ENCODE measurements at regions not wholly inside any gene's neighbourhood (a gene's known extent, or its start where the extent isn't known, plus 50 kb on each side); places are given as distances from the start of the nearest gene placed in this dataset.

DNA sequence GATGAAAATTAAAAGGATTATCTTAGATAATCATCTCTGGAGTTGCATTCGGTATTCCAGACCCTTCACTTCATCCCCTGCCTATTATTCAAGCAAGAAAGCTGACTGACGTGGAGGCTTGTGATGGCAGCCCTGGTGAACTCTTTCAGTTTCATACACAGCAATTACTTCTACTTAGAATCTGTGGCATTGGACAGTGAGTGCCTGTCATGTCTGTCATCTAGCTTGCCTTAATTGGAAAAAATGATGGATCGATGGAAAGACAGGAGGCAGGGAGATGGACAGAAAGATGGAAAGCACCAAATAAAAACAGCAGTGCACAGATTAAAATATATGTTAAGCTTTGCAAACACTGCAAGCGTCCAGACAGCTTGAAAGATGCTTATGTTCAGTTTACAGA, 1371.0 kb upstream of the CDH6 start:
- TF ChIP-seq, protein P1, sequence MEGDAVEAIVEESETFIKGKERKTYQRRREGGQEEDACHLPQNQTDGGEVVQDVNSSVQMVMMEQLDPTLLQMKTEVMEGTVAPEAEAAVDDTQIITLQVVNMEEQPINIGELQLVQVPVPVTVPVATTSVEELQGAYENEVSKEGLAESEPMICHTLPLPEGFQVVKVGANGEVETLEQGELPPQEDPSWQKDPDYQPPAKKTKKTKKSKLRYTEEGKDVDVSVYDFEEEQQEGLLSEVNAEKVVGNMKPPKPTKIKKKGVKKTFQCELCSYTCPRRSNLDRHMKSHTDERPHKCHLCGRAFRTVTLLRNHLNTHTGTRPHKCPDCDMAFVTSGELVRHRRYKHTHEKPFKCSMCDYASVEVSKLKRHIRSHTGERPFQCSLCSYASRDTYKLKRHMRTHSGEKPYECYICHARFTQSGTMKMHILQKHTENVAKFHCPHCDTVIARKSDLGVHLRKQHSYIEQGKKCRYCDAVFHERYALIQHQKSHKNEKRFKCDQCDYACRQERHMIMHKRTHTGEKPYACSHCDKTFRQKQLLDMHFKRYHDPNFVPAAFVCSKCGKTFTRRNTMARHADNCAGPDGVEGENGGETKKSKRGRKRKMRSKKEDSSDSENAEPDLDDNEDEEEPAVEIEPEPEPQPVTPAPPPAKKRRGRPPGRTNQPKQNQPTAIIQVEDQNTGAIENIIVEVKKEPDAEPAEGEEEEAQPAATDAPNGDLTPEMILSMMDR (IDR thresholded peaks at IDR 0.05; ENCODE audit: extremely low read depth in 1 of 2, insufficient read depth in 1 of 2, low read depth in 1 of 2, low read length in 2 of 2) = no peak
- TF ChIP-seq POLR2AphosphoS5 (IDR thresholded peaks at IDR 0.05; ENCODE audit: insufficient read depth, low read depth, low read length) (no peak), POLR2A (IDR thresholded peaks at IDR 0.05; ENCODE audit: low read depth, low read length) (no peak), EZH2 (IDR thresholded peaks at IDR 0.05; ENCODE audit: borderline replicate concordance, low read depth, low read length, severe bottlenecking) (no peak), FOS (IDR thresholded peaks at IDR 0.05; ENCODE audit: borderline replicate concordance, insufficient read depth, low read length) (no peak), JUN (IDR thresholded peaks at IDR 0.05; ENCODE audit: borderline replicate concordance, insufficient read depth, insufficient read length, low read depth) (no peak), MYC (IDR thresholded peaks at IDR 0.05; ENCODE audit: low read depth, low read length) (no peak)
- TF ChIP-seq, protein P2, sequence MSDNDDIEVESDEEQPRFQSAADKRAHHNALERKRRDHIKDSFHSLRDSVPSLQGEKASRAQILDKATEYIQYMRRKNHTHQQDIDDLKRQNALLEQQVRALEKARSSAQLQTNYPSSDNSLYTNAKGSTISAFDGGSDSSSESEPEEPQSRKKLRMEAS (IDR thresholded peaks at IDR 0.05; ENCODE audit: insufficient read depth, insufficient read length) = no peak

All from endothelial cell of umbilical vein (primary cell).